ENCODE measurements at regions not wholly inside any gene's neighbourhood (a gene's known extent, or its start where the extent isn't known, plus 50 kb on each side); places are given as distances from the start of the nearest gene placed in this dataset.

- DNase-seq (ENCODE audit: low read depth) (no peak), FAIRE-seq (no peak)
- Histone ChIP-seq H3K27ac (ENCODE audit: low read depth, low read length) (no peak overlapping the region), H3K36me3 (ENCODE audit: insufficient read depth, low read length) (no peaks in the 10 kb centered on the region), H3K4me1 (ENCODE audit: insufficient read depth, low read length) (no peaks in the 10 kb centered on the region), H3K9ac (ENCODE audit: low read length) (no peak overlapping the region), H3K27me3 (ENCODE audit: insufficient read depth, low read length) (no peaks in the 10 kb centered on the region), H3K79me2 (ENCODE audit: insufficient read depth, low read length) (no peaks in the 10 kb centered on the region), H3K4me3 (ENCODE audit: insufficient read depth, low read depth, low read length) (no peak overlapping the region), H3K4me2 (ENCODE audit: low read length) (no peak overlapping the region), H4K20me1 (ENCODE audit: insufficient read depth, low read length) (no peaks in the 10 kb centered on the region), H2AFZ (ENCODE audit: low read depth, low read length) (no peak overlapping the region), H3K9me3 (ENCODE audit: insufficient read depth, low read depth, low read length) (no peaks in the 10 kb centered on the region)
- H3K36me3 Mint-ChIP-seq (ENCODE audit: low read depth, unreplicated experiment), result no peaks in the 10 kb centered on the region
- TF ChIP-seq CTCF (IDR thresholded peaks at IDR 0.05; ENCODE audit: insufficient read depth, low read depth, low read length) (no peak), EZH2 (IDR thresholded peaks at IDR 0.05; ENCODE audit: insufficient read depth, low read length) (no peak)
- H3K4me3 Mint-ChIP-seq (ENCODE audit: unreplicated experiment), result no peak overlapping the region
- H3K27ac Mint-ChIP-seq (ENCODE audit: unreplicated experiment), result no peak overlapping the region
- H3K9me3 Mint-ChIP-seq (ENCODE audit: unreplicated experiment), result peaks cover 2% of the 10 kb centered on the region
- H3K4me1 Mint-ChIP-seq (ENCODE audit: low read depth, unreplicated experiment), result peaks cover 15% of the 10 kb centered on the region
- peaks cover 4% of the 10 kb centered on the region for H3K27me3 Mint-ChIP-seq (ENCODE audit: low read depth, unreplicated experiment)
Measured at GRCh38 chr2:122077114-122077513, 321.7 kb downstream of the TSN start.

- H3K27ac ChIP-seq (ENCODE audit: low read depth, low read length), result no peak overlapping the region
- no peaks in the 10 kb centered on the region for H3K4me1 ChIP-seq (ENCODE audit: insufficient read depth, low read length)
- H3K36me3 ChIP-seq (ENCODE audit: insufficient read depth, low read length), result no peaks in the 10 kb centered on the region
- peaks cover 4% of the 10 kb centered on the region for H3K27me3 Mint-ChIP-seq (ENCODE audit: low read depth, unreplicated experiment)
- H3K79me2 ChIP-seq (ENCODE audit: insufficient read depth, low read length), result no peaks in the 10 kb centered on the region
- H3K9me3 Mint-ChIP-seq (ENCODE audit: unreplicated experiment), result peaks cover 2% of the 10 kb centered on the region
- no peaks in the 10 kb centered on the region for H3K36me3 Mint-ChIP-seq (ENCODE audit: low read depth, unreplicated experiment)
- H3K9me3 ChIP-seq (ENCODE audit: insufficient read depth, low read depth, low read length), result no peaks in the 10 kb centered on the region
- FAIRE-seq (no peak), DNase-seq (ENCODE audit: low read depth) (no peak)
- H3K4me1 Mint-ChIP-seq (ENCODE audit: low read depth, unreplicated experiment), result peaks cover 9% of the 10 kb centered on the region
- H4K20me1 ChIP-seq (ENCODE audit: insufficient read depth, low read length), result no peaks in the 10 kb centered on the region
- H3K27me3 ChIP-seq (ENCODE audit: insufficient read depth, low read length), result no peaks in the 10 kb centered on the region
- no peak for TF ChIP-seq CTCF (IDR thresholded peaks at IDR 0.05; ENCODE audit: insufficient read depth, low read depth, low read length)
- TF ChIP-seq EZH2 (IDR thresholded peaks at IDR 0.05; ENCODE audit: insufficient read depth, low read length), result no peak
- H3K4me2 ChIP-seq (ENCODE audit: low read length), result no peak overlapping the region
- no peak overlapping the region for H3K27ac Mint-ChIP-seq (ENCODE audit: unreplicated experiment)
- H2AFZ ChIP-seq (ENCODE audit: low read depth, low read length), result no peak overlapping the region
- no peak overlapping the region for H3K4me3 ChIP-seq (ENCODE audit: insufficient read depth, low read depth, low read length)
- no peak overlapping the region for H3K9ac ChIP-seq (ENCODE audit: low read length)
- H3K4me3 Mint-ChIP-seq (ENCODE audit: unreplicated experiment), result no peak overlapping the region
Measured at GRCh38 chr2:122077771-122078170, 322.3 kb downstream of the TSN start.

- no peaks in the 10 kb centered on the region for H4K20me1 ChIP-seq (ENCODE audit: insufficient read depth, low read length)
- H3K9me3 ChIP-seq (ENCODE audit: insufficient read depth, low read depth, low read length), result no peaks in the 10 kb centered on the region
- peaks cover 4% of the 10 kb centered on the region for H3K4me1 Mint-ChIP-seq (ENCODE audit: low read depth, unreplicated experiment)
- H3K4me3 ChIP-seq (ENCODE audit: insufficient read depth, low read depth, low read length), result no peak overlapping the region
- no peak overlapping the region for H3K27ac ChIP-seq (ENCODE audit: low read depth, low read length)
- no peaks in the 10 kb centered on the region for H3K79me2 ChIP-seq (ENCODE audit: insufficient read depth, low read length)
- DNase-seq (ENCODE audit: low read depth) (peak; percentile 74), FAIRE-seq (no peak)
- no peak overlapping the region for H3K9ac ChIP-seq (ENCODE audit: low read length)
- H2AFZ ChIP-seq (ENCODE audit: low read depth, low read length), result no peak overlapping the region
- H3K27me3 Mint-ChIP-seq (ENCODE audit: low read depth, unreplicated experiment), result peaks cover 4% of the 10 kb centered on the region
- peak overlapping the region; percentile 80 for H3K27ac Mint-ChIP-seq (ENCODE audit: unreplicated experiment)
- H3K27me3 ChIP-seq (ENCODE audit: insufficient read depth, low read length), result no peaks in the 10 kb centered on the region
- H3K36me3 Mint-ChIP-seq (ENCODE audit: low read depth, unreplicated experiment), result no peaks in the 10 kb centered on the region
- H3K9me3 Mint-ChIP-seq (ENCODE audit: unreplicated experiment), result peaks cover 2% of the 10 kb centered on the region
- TF ChIP-seq EZH2 (IDR thresholded peaks at IDR 0.05; ENCODE audit: insufficient read depth, low read length) (no peak), CTCF (IDR thresholded peaks at IDR 0.05; ENCODE audit: insufficient read depth, low read depth, low read length) (no peak)
- no peaks in the 10 kb centered on the region for H3K36me3 ChIP-seq (ENCODE audit: insufficient read depth, low read length)
- H3K4me3 Mint-ChIP-seq (ENCODE audit: unreplicated experiment), result no peak overlapping the region
- H3K4me1 ChIP-seq (ENCODE audit: insufficient read depth, low read length), result no peaks in the 10 kb centered on the region
- H3K4me2 ChIP-seq (ENCODE audit: low read length), result no peak overlapping the region
Measured at GRCh38 chr2:122078451-122078850, 323.0 kb downstream of the TSN start.
